ENCODE measurements at regions not wholly inside any gene's neighbourhood (a gene's known extent, or its start where the extent isn't known, plus 50 kb on each side); places are given as distances from the start of the nearest gene placed in this dataset.

- no peak for TF ChIP-seq CEBPB (IDR thresholded peaks at IDR 0.05; ENCODE audit: low read depth, low read length)
- TF ChIP-seq NRF1 (IDR thresholded peaks at IDR 0.05; ENCODE audit: low read depth, low read length): no peak
- no peak for TF ChIP-seq SP1 (IDR thresholded peaks at IDR 0.05; ENCODE audit: low read depth, low read length)
- no peak for TF ChIP-seq POLR2AphosphoS5 (IDR thresholded peaks at IDR 0.05; ENCODE audit: low read depth, low read length)
- TF ChIP-seq JUND (IDR thresholded peaks at IDR 0.05; ENCODE audit: low read length): no peak
- TF ChIP-seq SP4 (IDR thresholded peaks at IDR 0.05; ENCODE audit: low read length): no peak
- no peak for TF ChIP-seq SP2 (IDR thresholded peaks at IDR 0.05; ENCODE audit: low read length)
These were observed 112.9 kb downstream of the MTX3 start (continued) for GRCh38 chr5:79878136-79878679.
